ENCODE measurements at regions not wholly inside any gene's neighbourhood (a gene's known extent, or its start where the extent isn't known, plus 50 kb on each side); places are given as distances from the start of the nearest gene placed in this dataset.
A peak's percentile ranks its signal among the peaks of the same experiment; 100 is the strongest.

DNA sequence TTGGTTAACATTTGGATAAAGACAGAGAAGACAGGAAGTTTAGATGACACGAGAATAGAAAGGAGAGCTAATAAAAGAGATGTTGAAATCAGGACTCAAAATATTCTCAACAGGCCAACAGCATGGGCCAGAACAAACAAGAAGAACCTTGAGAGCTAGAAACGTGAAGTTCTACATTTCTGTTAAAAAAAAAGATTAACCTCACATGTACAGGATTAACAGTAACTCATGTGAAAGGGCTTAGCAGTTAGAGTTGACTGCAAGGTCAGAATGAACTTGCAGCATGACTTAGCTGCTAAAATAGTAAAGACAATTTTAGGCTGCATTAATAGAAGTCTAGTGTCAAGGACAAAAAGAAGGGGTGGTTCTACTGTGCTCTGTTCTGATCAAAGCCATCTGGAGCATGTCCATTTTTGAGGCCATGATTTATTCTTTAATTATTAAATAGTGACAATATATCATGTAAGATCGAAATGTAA, 331.1 kb upstream of the HSF2 start:
- 67% methylated on average over 1 of the region's 3 CpGs for WGBS (ENCODE audit: insufficient coverage)
- Histone ChIP-seq H3K4me3 (ENCODE audit: low read depth, low read length) (no peak overlapping the region), H3K9me3 (ENCODE audit: control insufficient read depth, insufficient read depth, low read length) (no peaks in the 10 kb centered on the region), H3K4me1 (ENCODE audit: control insufficient read depth, insufficient read depth, low read length) (no peaks in the 10 kb centered on the region), H3K27me3 (ENCODE audit: control insufficient read depth, insufficient read depth, low read length) (no peaks in the 10 kb centered on the region), H3K36me3 (ENCODE audit: control insufficient read depth, insufficient read depth, low read length) (no peaks in the 10 kb centered on the region), H3K27ac (ENCODE audit: low read depth, low read length) (peak overlapping the region; percentile 49)
- DNase-seq (ENCODE audit: low read depth in 4 of 6, low spot score in 6 of 6): peak in 1 of 6 donors; percentile 45

DNA sequence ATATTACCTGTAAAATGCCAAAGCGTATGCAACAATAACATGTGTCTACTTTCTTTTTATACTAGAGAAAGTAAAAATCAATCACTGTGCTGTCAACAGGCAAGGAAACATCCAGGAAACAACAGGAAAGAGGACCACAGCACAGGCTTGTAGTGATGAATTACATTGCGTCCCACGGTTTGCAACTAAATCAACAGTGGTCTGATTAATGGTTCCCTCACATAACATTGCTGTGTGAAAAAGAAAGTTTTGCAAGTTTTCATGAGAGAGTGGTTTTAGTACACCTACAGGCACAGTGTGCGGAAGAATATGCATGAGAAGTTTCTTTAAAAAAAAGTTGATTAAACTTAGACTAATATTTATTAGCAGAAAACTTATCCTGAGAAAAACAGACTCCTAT, 329.5 kb upstream of the HSF2 start:
- peak in 1 of 6 donors; percentile 57 for DNase-seq (ENCODE audit: low read depth in 4 of 6, low spot score in 6 of 6)
- no CpG with 5 or more reads among the region's 4 CpGs for WGBS (ENCODE audit: insufficient coverage)
- Histone ChIP-seq H3K4me1 (ENCODE audit: control insufficient read depth, insufficient read depth, low read length) (no peaks in the 10 kb centered on the region), H3K27ac (ENCODE audit: low read depth, low read length) (no peak overlapping the region), H3K36me3 (ENCODE audit: control insufficient read depth, insufficient read depth, low read length) (no peaks in the 10 kb centered on the region), H3K9me3 (ENCODE audit: control insufficient read depth, insufficient read depth, low read length) (no peaks in the 10 kb centered on the region), H3K4me3 (ENCODE audit: low read depth, low read length) (no peak overlapping the region), H3K27me3 (ENCODE audit: control insufficient read depth, insufficient read depth, low read length) (no peaks in the 10 kb centered on the region)

DNA sequence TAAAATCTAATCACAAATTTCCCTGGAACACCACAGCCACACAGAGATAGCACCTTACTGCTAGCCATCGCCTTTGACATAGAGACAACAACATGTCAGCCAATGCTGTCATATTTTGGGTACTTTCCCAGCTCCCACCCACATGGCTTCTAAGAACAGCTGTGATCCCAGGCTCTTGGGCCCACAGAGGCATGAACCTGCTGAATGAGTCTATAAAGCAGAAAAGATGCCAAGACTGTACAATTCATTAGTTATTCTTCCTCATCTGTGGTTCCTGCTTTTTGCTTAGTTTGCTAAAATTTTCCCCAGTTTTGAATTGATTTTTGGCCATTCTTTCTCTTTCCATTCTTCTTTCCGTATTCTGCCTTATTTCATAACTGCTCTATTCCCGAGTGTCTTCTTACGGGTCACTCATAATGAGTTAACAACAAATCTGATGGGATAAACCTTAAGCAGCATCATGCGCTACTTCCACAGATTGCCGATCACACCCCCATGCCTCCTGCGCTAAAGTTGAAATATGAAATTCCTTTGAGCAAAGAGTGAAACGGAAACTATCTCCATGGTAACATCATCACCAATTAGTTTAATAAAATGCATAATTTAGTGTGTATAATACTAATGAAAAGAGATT, 327.3 kb upstream of the HSF2 start:
- Histone ChIP-seq H3K27ac (ENCODE audit: low read depth, low read length) (no peak overlapping the region), H3K27me3 (ENCODE audit: control insufficient read depth, insufficient read depth, low read length) (no peaks in the 10 kb centered on the region)

DNA sequence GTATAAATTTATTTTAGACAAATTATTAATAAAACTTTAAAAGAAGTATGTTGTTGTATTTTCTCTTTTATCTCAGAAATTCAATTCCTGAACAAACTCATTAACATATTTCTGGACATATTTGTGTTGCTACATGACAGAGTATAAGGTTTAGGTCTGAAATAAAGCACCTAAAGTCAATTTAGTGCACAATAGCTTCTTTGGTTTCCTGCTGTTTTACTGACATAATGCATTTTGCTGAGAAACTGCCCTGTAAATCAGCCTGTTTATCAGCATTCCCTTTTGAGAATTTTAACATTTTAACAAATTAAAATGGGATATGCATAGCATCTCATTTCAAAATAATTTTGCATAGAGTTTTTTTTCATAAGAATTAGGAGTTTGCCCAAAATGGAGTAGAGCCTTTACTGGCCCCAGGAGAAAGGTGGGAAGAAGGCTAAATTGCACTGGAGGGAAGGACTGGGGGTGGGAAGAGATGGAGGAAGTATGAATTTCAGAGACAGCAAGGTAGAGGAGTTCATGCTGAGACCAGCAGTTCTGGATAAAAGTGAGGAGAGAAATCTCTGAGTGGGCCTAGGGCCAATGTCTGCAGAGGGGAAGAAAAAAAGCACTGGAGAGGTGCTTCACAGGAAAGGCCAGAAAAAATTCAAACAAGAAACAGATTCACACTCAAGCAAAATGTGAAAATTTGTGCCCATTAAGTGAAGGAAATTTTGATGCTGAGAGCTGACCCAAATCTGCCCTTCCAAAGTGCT, 324.2 kb upstream of the HSF2 start:
- Histone ChIP-seq H3K4me1 (ENCODE audit: control insufficient read depth, insufficient read depth, low read length) (no peaks in the 10 kb centered on the region), H3K27me3 (ENCODE audit: control insufficient read depth, insufficient read depth, low read length) (no peaks in the 10 kb centered on the region), H3K36me3 (ENCODE audit: control insufficient read depth, insufficient read depth, low read length) (no peaks in the 10 kb centered on the region), H3K4me3 (ENCODE audit: low read depth, low read length) (no peak overlapping the region), H3K27ac (ENCODE audit: low read depth, low read length) (peak overlapping the region; percentile 4), H3K9me3 (ENCODE audit: control insufficient read depth, insufficient read depth, low read length) (no peaks in the 10 kb centered on the region)
- peak in 2 of 6 donors; percentile 23 to 36 for DNase-seq (ENCODE audit: low read depth in 4 of 6, low spot score in 6 of 6)

More for the DNA sequence above, 327.3 kb upstream of the HSF2 start:
- Histone ChIP-seq H3K4me3 (ENCODE audit: low read depth, low read length) (no peak overlapping the region), H3K36me3 (ENCODE audit: control insufficient read depth, insufficient read depth, low read length) (no peaks in the 10 kb centered on the region), H3K9me3 (ENCODE audit: control insufficient read depth, insufficient read depth, low read length) (no peaks in the 10 kb centered on the region), H3K4me1 (ENCODE audit: control insufficient read depth, insufficient read depth, low read length) (no peaks in the 10 kb centered on the region)
- DNase-seq (ENCODE audit: low read depth in 4 of 6, low spot score in 6 of 6): no peak
- 100% methylated on average over 3 of the region's 8 CpGs for WGBS (ENCODE audit: insufficient coverage)

DNA sequence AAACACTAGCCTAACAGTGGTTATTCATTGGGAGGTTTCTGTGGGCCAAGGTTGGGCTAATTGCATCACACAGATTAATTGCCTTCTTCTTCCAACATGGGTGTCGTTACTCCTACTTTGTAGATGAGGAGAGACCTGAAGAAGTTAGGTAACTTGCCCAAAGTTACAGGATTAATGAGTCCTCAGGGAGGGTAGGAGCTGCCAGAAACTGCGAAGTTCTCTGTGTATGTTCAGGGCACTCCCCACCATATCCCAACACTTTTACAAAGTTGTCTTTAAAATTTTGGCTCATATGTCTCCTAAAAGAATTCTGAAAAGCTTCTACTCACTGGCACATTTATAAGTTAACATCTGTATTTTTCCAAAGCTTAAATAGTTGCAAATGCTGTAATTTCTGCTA, 323.5 kb upstream of the HSF2 start:
- DNase-seq (ENCODE audit: low read depth in 4 of 6, low spot score in 6 of 6): peak in 1 of 6 donors; percentile 36
- Histone ChIP-seq H3K9me3 (ENCODE audit: control insufficient read depth, insufficient read depth, low read length) (no peaks in the 10 kb centered on the region), H3K36me3 (ENCODE audit: control insufficient read depth, insufficient read depth, low read length) (no peaks in the 10 kb centered on the region), H3K4me3 (ENCODE audit: low read depth, low read length) (no peak overlapping the region), H3K4me1 (ENCODE audit: control insufficient read depth, insufficient read depth, low read length) (no peaks in the 10 kb centered on the region), H3K27ac (ENCODE audit: low read depth, low read length) (peak overlapping the region; percentile 4), H3K27me3 (ENCODE audit: control insufficient read depth, insufficient read depth, low read length) (no peaks in the 10 kb centered on the region)
- WGBS (ENCODE audit: insufficient coverage): no CpG with 5 or more reads among the region's 2 CpGs

DNA sequence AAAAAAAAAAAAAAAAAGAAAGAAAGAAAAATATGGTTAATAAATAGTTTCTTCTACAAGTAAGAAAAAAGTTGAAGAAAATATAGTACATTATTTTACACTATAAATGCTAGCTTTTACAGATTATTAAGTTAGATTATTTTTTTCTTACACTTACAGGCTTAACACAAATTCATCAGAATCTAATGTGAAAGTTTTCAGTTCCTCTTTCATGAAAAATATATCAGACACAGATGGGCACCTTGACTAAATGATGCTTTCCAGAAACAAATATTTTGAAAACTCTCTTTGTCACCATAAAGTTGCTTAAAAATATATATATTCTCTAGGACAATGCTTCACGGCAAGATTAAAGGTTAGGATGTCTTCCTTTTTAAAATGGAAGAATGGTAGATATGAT, 321.8 kb upstream of the HSF2 start:
- H3K36me3 ChIP-seq (ENCODE audit: control insufficient read depth, insufficient read depth, low read length): no peaks in the 10 kb centered on the region
- H3K4me3 ChIP-seq (ENCODE audit: low read depth, low read length): no peak overlapping the region
- no peaks in the 10 kb centered on the region for H3K27me3 ChIP-seq (ENCODE audit: control insufficient read depth, insufficient read depth, low read length)
- 100% methylated on average over 1 of the region's 1 CpG for WGBS (ENCODE audit: insufficient coverage)
- H3K4me1 ChIP-seq (ENCODE audit: control insufficient read depth, insufficient read depth, low read length): no peaks in the 10 kb centered on the region
- no peak overlapping the region for H3K27ac ChIP-seq (ENCODE audit: low read depth, low read length)
- no peak for DNase-seq (ENCODE audit: low read depth in 4 of 6, low spot score in 6 of 6)
- no peaks in the 10 kb centered on the region for H3K9me3 ChIP-seq (ENCODE audit: control insufficient read depth, insufficient read depth, low read length)

DNA sequence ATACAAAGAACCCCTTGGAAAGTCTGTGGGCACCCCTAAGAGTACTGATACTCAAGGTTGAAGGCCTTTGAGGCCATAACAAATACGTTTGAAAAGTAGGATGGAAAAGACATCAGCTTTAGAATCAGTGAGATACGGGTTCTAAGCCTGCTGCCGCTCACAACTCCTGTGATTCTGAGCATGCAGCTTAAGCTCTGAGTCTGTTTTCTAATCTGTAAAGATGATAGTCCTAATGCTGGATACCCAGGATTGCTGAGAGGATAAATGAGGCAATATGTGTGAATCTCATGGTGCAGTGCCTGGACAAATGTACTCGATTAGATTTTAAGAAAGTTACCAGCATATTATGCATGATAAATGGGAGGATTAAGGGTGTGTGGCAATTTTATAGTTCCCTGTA, 321.0 kb upstream of the HSF2 start:
- Histone ChIP-seq H3K27me3 (ENCODE audit: control insufficient read depth, insufficient read depth, low read length) (no peaks in the 10 kb centered on the region), H3K4me1 (ENCODE audit: control insufficient read depth, insufficient read depth, low read length) (no peaks in the 10 kb centered on the region), H3K36me3 (ENCODE audit: control insufficient read depth, insufficient read depth, low read length) (no peaks in the 10 kb centered on the region), H3K27ac (ENCODE audit: low read depth, low read length) (no peak overlapping the region), H3K4me3 (ENCODE audit: low read depth, low read length) (no peak overlapping the region), H3K9me3 (ENCODE audit: control insufficient read depth, insufficient read depth, low read length) (no peaks in the 10 kb centered on the region)
- 100% methylated on average over 3 of the region's 4 CpGs for WGBS (ENCODE audit: insufficient coverage)
- DNase-seq (ENCODE audit: low read depth in 4 of 6, low spot score in 6 of 6): no peak

DNA sequence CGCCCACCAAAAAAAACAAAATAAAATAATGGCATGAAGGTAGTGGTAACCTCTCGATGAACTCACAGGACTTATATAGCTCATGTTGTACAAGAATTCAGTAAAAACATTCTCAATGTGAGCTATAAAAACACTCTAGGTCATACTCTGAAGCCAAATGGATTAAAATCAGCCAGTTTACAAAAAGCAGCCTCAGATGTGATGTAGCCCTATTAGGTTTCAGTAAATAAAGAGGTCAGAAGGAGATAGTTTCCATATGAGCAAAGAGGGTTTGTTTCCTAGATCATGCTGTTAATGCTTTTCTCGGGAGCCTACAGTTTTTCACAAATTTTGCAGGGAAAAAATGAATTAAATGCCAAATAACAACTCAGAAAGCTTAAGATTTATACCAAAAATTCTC, 319.5 kb upstream of the HSF2 start:
- Histone ChIP-seq H3K27ac (ENCODE audit: low read depth, low read length) (peak overlapping the region; percentile 1), H3K27me3 (ENCODE audit: control insufficient read depth, insufficient read depth, low read length) (no peaks in the 10 kb centered on the region), H3K4me1 (ENCODE audit: control insufficient read depth, insufficient read depth, low read length) (no peaks in the 10 kb centered on the region), H3K4me3 (ENCODE audit: low read depth, low read length) (no peak overlapping the region), H3K36me3 (ENCODE audit: control insufficient read depth, insufficient read depth, low read length) (no peaks in the 10 kb centered on the region), H3K9me3 (ENCODE audit: control insufficient read depth, insufficient read depth, low read length) (no peaks in the 10 kb centered on the region)
- no CpG with 5 or more reads among the region's 3 CpGs for WGBS (ENCODE audit: insufficient coverage)
- DNase-seq (ENCODE audit: low read depth in 4 of 6, low spot score in 6 of 6): peak in 1 of 6 donors; percentile 31

DNA sequence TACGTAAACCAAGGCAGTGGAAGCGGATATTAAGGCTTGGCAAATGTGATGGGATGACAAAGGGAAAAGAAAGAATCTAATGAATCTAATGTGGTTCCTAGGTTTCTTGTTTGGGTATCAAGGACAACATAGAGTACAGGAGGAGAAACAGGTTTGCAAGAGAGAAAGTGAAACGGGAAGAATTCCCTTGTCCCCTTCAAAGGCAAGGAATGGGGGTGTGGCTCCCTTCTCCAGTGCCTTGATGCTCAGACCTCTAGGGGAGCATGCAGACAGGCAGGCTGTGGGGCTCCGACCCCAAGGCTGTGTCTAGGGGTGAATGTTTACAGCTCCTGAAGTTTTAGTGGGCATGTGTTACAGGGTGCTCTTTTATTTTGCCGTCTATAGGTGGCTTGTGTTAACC, 317.5 kb upstream of the HSF2 start:
- Histone ChIP-seq H3K36me3 (ENCODE audit: control insufficient read depth, insufficient read depth, low read length) (no peaks in the 10 kb centered on the region), H3K9me3 (ENCODE audit: control insufficient read depth, insufficient read depth, low read length) (no peaks in the 10 kb centered on the region), H3K27me3 (ENCODE audit: control insufficient read depth, insufficient read depth, low read length) (no peaks in the 10 kb centered on the region), H3K4me3 (ENCODE audit: low read depth, low read length) (no peak overlapping the region), H3K4me1 (ENCODE audit: control insufficient read depth, insufficient read depth, low read length) (no peaks in the 10 kb centered on the region), H3K27ac (ENCODE audit: low read depth, low read length) (no peak overlapping the region)
- no peak for DNase-seq (ENCODE audit: low read depth in 4 of 6, low spot score in 6 of 6)
- WGBS (ENCODE audit: insufficient coverage): 83% methylated on average over 5 of the region's 5 CpGs

DNA sequence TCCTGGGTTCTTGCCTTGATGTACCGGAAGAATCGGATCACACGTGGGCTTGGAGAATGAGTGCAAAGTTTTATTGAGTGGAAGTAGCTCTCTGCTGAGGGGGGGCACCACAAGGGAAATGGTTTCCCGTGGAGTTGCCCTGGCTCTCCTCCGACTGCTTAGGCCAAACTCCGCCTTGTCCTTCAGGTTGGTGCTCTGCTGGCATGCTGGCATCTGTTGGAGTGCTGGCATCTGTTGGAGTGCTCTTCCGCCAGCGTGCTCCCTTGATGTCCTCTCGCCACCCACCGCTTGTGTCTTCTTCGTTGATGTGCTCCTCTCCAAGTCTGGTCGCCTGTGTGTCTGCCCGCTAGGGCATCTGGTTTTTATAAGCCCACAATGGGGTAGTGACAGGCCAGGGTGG, 317.1 kb upstream of the HSF2 start:
- no peaks in the 10 kb centered on the region for H3K4me1 ChIP-seq (ENCODE audit: control insufficient read depth, insufficient read depth, low read length)
- no peak overlapping the region for H3K4me3 ChIP-seq (ENCODE audit: low read depth, low read length)
- no peaks in the 10 kb centered on the region for H3K27me3 ChIP-seq (ENCODE audit: control insufficient read depth, insufficient read depth, low read length)
- no peak overlapping the region for H3K27ac ChIP-seq (ENCODE audit: low read depth, low read length)
- no peaks in the 10 kb centered on the region for H3K9me3 ChIP-seq (ENCODE audit: control insufficient read depth, insufficient read depth, low read length)
- 94% methylated on average over 13 of the region's 13 CpGs for WGBS (ENCODE audit: insufficient coverage)
- H3K36me3 ChIP-seq (ENCODE audit: control insufficient read depth, insufficient read depth, low read length): no peaks in the 10 kb centered on the region
- DNase-seq (ENCODE audit: low read depth in 4 of 6, low spot score in 6 of 6): no peak

Data from spinal cord (tissue), 9 donors.